IMR-90 (cell line): ENCODE measurements at regions not wholly inside any gene's neighbourhood (a gene's known extent, or its start where the extent isn't known, plus 50 kb on each side); places are given as distances from the start of the nearest gene placed in this dataset.

Source experiments
- ATAC-seq: fragments of 200-7000 bp; cut with Tn5 transposase; 2 replicates; pipeline ENCODE4 v1.9.1; 2020; ENCODE audit warnings: low read depth, mild to moderate bottlenecking, moderate library complexity
- BruUV-seq: library from RNA; stranded (reverse); fragments of 400-500 nt; replicated peaks from 2 replicates; lab custom pipeline; 2021; lab: Mats Ljungman, UMichigan
- CTCF ChIA-PET: fragments of 300-600 bp; formaldehyde crosslinking; extraction: SDS; loops from one replicate; lab custom pipeline; 2021; ENCODE audit warnings: antibody characterized with exemption; lab: Yijun Ruan, JAX
- POLR2A ChIA-PET: fragments of 300-600 bp; sonication (Branson Sonifier 250); formaldehyde crosslinking; loops from one replicate; lab custom pipeline; 2022; ENCODE audit warnings: antibody characterized with exemption; ENCODE audit not compliant: unreplicated experiment; lab: Charles Lee
- DNase-seq: peaks from one replicate; pipeline ENCODE4 v3.0.0; 2013
- H2AFZ ChIP-seq: replicated peaks from 2 replicates; pipeline ENCODE3; 2013; ENCODE audit warnings: low read length, mild to moderate bottlenecking; ENCODE audit not compliant: poor library complexity
- H2AK5ac ChIP-seq: 2 replicates; pipeline ENCODE4 v1.6.1; 2013; ENCODE audit warnings: low read depth, low read length, inconsistent platforms
- H2AK9ac ChIP-seq: replicated peaks from 2 replicates; pipeline ENCODE3; 2013; ENCODE audit warnings: mild to moderate bottlenecking, low read depth, low read length, moderate library complexity; ENCODE audit not compliant: poor library complexity
- H2BK120ac ChIP-seq: 2 replicates; pipeline ENCODE4 v1.6.1; 2013; ENCODE audit warnings: low read depth, low read length, inconsistent platforms
- H2BK15ac ChIP-seq: 3 replicates; pipeline ENCODE4 v1.6.1; 2013; ENCODE audit warnings: low read depth, low read length, inconsistent platforms
- H2BK20ac ChIP-seq: 2 replicates; pipeline ENCODE4 v1.6.1; 2013; ENCODE audit warnings: low read depth, mild to moderate bottlenecking, inconsistent platforms, low read length, moderate library complexity
- H2BK5ac ChIP-seq: 2 replicates; pipeline ENCODE4 v1.6.1; 2013; ENCODE audit warnings: mild to moderate bottlenecking, low read depth, low read length, inconsistent platforms; ENCODE audit not compliant: poor library complexity, severe bottlenecking
- H3K14ac ChIP-seq: replicated peaks from 2 replicates; pipeline ENCODE4 v1.6.1; 2013; ENCODE audit warnings: low read depth, low read length, inconsistent platforms
- H3K18ac ChIP-seq: 2 replicates; pipeline ENCODE4 v1.6.1; 2013; ENCODE audit warnings: low read depth, low read length, control low read depth
- H3K23ac ChIP-seq: 2 replicates; pipeline ENCODE4 v1.6.1; 2013; ENCODE audit warnings: low read depth, low read length, inconsistent platforms
- H3K27ac ChIP-seq: 2 replicates; pipeline ENCODE4 v1.5.1; 2013; ENCODE audit warnings: mild to moderate bottlenecking, control low read depth, low read length; ENCODE audit not compliant: insufficient read depth
- H3K27me3 ChIP-seq: 2 replicates; pipeline ENCODE4 v1.6.1; 2013; ENCODE audit warnings: low read length; ENCODE audit not compliant: control insufficient read depth, insufficient read depth
- H3K36me3 ChIP-seq: 2 replicates; pipeline ENCODE4 v1.6.1; 2013; ENCODE audit warnings: low read length, mixed read lengths; ENCODE audit not compliant: control insufficient read depth, insufficient read depth
- H3K4ac ChIP-seq: 2 replicates; pipeline ENCODE4 v1.6.1; 2013; ENCODE audit warnings: low read depth, low read length, inconsistent platforms
- H3K4me1 ChIP-seq: 2 replicates; pipeline ENCODE4 v1.6.1; 2013; ENCODE audit warnings: low read length, mixed read lengths; ENCODE audit not compliant: control insufficient read depth, insufficient read depth
- H3K4me2 ChIP-seq: 2 replicates; pipeline ENCODE4 v1.6.1; 2013; ENCODE audit warnings: low read depth, mild to moderate bottlenecking, control low read depth, low read length, moderate library complexity
- H3K4me3 ChIP-seq: 2 replicates; pipeline ENCODE4 v1.5.1; 2013; ENCODE audit warnings: low read depth, mild to moderate bottlenecking, control low read depth, low read length, moderate library complexity; ENCODE audit not compliant: insufficient read depth
- H3K56ac ChIP-seq: 2 replicates; pipeline ENCODE4 v1.6.1; 2013; ENCODE audit warnings: low read length, inconsistent platforms; ENCODE audit not compliant: insufficient read depth; ENCODE audit errors: extremely low read depth
- H3K79me1 ChIP-seq, 2 experiments: 2 replicates each; pipeline ENCODE4 v1.6.1; 2013; ENCODE audit warnings: low read length in 2 of 2, inconsistent platforms in 1 of 2, low read depth in 1 of 2
- H3K9ac ChIP-seq: 2 replicates; pipeline ENCODE4 v1.6.1; 2013; ENCODE audit warnings: low read depth, low read length, control low read depth
- H3K9me1 ChIP-seq: 2 replicates; pipeline ENCODE4 v1.6.1; 2013; ENCODE audit warnings: low read length, inconsistent platforms; ENCODE audit not compliant: insufficient read depth
- H3K9me3 ChIP-seq: 2 replicates; pipeline ENCODE4 v1.6.1; 2013; ENCODE audit warnings: low read length; ENCODE audit not compliant: control insufficient read depth, insufficient read depth
- H4K20me1 ChIP-seq: 2 replicates; pipeline ENCODE4 v1.6.1; 2013; ENCODE audit warnings: low read length, inconsistent platforms; ENCODE audit not compliant: insufficient read depth
- H4K5ac ChIP-seq: 2 replicates; pipeline ENCODE4 v1.6.1; 2013; ENCODE audit warnings: mild to moderate bottlenecking, low read depth, low read length, control low read depth
- H4K8ac ChIP-seq, 2 experiments: 2 replicates each; pipeline ENCODE4 v1.6.1; 2013; ENCODE audit warnings: low read depth in 2 of 2, low read length in 2 of 2, control low read depth in 1 of 2, inconsistent platforms in 1 of 2
- H4K91ac ChIP-seq: 2 replicates; pipeline ENCODE4 v1.6.1; 2013; ENCODE audit warnings: low read depth, low read length, inconsistent platforms; ENCODE audit not compliant: insufficient read depth
- CEBPB ChIP-seq: IDR thresholded peaks from 2 replicates; pipeline ENCODE4 v1.6.1; 2012; ENCODE audit warnings: low read depth, low read length, improper control_type of control experiment
- FOS ChIP-seq: fragments of 150-350 bp; IDR thresholded peaks from 2 replicates; pipeline ENCODE4 v1.6.1; 2016; ENCODE audit warnings: low read depth, low read length
- NFE2L2 ChIP-seq: fragments of 150-350 bp; IDR thresholded peaks from 2 replicates; pipeline ENCODE4 v1.6.1; 2016; ENCODE audit warnings: low read depth, mild to moderate bottlenecking, low read length
- POLR2A ChIP-seq: IDR thresholded peaks from 2 replicates; pipeline ENCODE4 v1.6.1; 2012; ENCODE audit warnings: mild to moderate bottlenecking, low read depth, low read length
- RAD21 ChIP-seq: IDR thresholded peaks from 2 replicates; pipeline ENCODE4 v1.6.1; 2012; ENCODE audit warnings: low read length, improper control_type of control experiment
- RCOR1 ChIP-seq: IDR thresholded peaks from 2 replicates; pipeline ENCODE4 v1.6.1; 2012; ENCODE audit warnings: mild to moderate bottlenecking, low read length, improper control_type of control experiment; ENCODE audit not compliant: insufficient replicate concordance
- RFX5 ChIP-seq: IDR thresholded peaks from 2 replicates; pipeline ENCODE4 v1.8.0; 2012; ENCODE audit warnings: low read depth, mild to moderate bottlenecking, low read length, moderate library complexity
- SMC3 ChIP-seq: fragments of 150-350 bp; IDR thresholded peaks from 2 replicates; pipeline ENCODE4 v1.6.1; 2016; ENCODE audit warnings: low read depth, mild to moderate bottlenecking, antibody characterized with exemption, low read length, moderate library complexity
- WGBS, 2 experiments: methylation state at CpG; one replicate each; pipeline versions ENCODE4 v1.1.5 to v1.1.7; 2013; ENCODE audit warnings: missing lambda C conversion rate in 2 of 2; ENCODE audit not compliant: insufficient read length in 1 of 2; ENCODE audit errors: extremely low coverage in 2 of 2; 5-methylcytosine and 5-hydroxymethylcytosine counted together
- dilution Hi-C: fragments of 300-500 bp; cut with HindIII; formaldehyde crosslinking; loops from one replicate; pipeline ENCODE4 v1.14.3; 2018; ENCODE audit warnings: low sequenced_read_pairs; ENCODE audit not compliant: unreplicated experiment
- in situ Hi-C: fragments of 300-500 bp; cut with MboI; formaldehyde crosslinking; loops from 3 replicates; pipeline ENCODE4 v1.14.3; 2019; ENCODE audit warnings: low sequenced_read_pairs, inconsistent platforms, mixed read lengths
- intact Hi-C: fragments of 100-400 bp; cut with micrococcal nuclease; formaldehyde crosslinking; loops from 2 replicates; pipeline ENCODE4 v1.10.0; 2022

DNA sequence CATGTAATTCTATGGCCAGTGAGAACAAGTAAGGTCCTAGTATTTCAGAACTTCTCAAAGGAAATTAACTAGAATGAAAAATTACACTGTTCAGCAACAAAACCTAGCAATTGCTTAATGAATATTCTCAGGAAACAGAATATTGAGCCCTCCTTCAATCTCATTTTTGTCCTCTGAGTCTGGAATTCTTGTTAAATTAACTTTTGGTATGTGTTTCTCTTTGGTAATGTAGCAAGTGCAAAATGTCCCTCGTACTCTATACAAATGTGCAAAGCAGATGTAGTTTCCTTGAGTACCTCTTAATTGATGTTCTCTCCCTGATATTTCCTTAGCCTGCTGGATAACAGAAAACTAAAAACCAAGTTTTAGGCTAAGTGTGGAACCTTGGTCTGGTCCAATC is 190.8 kb upstream of the CNOT2 start:
- intact Hi-C loops, result no loop called here
- CTCF ChIA-PET, result no interaction called here
- H3K4me1 ChIP-seq, result no peaks in the 10 kb centered on the region
- H3K9ac ChIP-seq, result no peak overlapping the region
- TF ChIP-seq SMC3, result no peak
- no peak for TF ChIP-seq RAD21
- TF ChIP-seq NFE2L2, result no peak
- no peak for TF ChIP-seq POLR2A
- no peak for TF ChIP-seq RFX5
- TF ChIP-seq RCOR1, result no peak
- TF ChIP-seq FOS, result no peak
- no peak for TF ChIP-seq CEBPB
- no peak overlapping the region for H2BK5ac ChIP-seq
- H4K20me1 ChIP-seq, result no peaks in the 10 kb centered on the region
- H2AFZ ChIP-seq, result no peak overlapping the region
- no CpG with 5 or more reads among the region's 1 CpG for WGBS, 2 experiments
- H3K56ac ChIP-seq, result no peak overlapping the region
- H4K91ac ChIP-seq, result no peak overlapping the region
- ATAC-seq (no peak), DNase-seq (no peak)
- H4K5ac ChIP-seq, result no peak overlapping the region
- no peak overlapping the region for H2BK15ac ChIP-seq
- no peak overlapping the region for H3K14ac ChIP-seq
- H3K4me2 ChIP-seq, result no peak overlapping the region
- dilution Hi-C loops, result no loop called here
- H3K27me3 ChIP-seq, result no peaks in the 10 kb centered on the region
- H3K79me1 ChIP-seq, result no peaks in the 10 kb centered on the region
- no peak overlapping the region for H2AK5ac ChIP-seq
- POLR2A ChIA-PET, result no interaction called here
- no TSS peak for BruUV-seq
- H3K36me3 ChIP-seq, result no peaks in the 10 kb centered on the region
- in situ Hi-C loops, result no loop called here
- no peak overlapping the region for H3K27ac ChIP-seq
- H3K4ac ChIP-seq, result no peak overlapping the region
- H3K9me3 ChIP-seq, result no peaks in the 10 kb centered on the region
- H2BK120ac ChIP-seq, result no peak overlapping the region
- no peaks in the 10 kb centered on the region for H3K9me1 ChIP-seq
- H2BK20ac ChIP-seq, result no peak overlapping the region
- H3K18ac ChIP-seq, result no peak overlapping the region
- no peak overlapping the region for H3K4me3 ChIP-seq
- H4K8ac ChIP-seq, result no peak overlapping the region
- H3K23ac ChIP-seq, result no peak overlapping the region
- no peak overlapping the region for H2AK9ac ChIP-seq
